22Rv1 (cell line): ENCODE measurements at regions not wholly inside any gene's neighbourhood (a gene's known extent, or its start where the extent isn't known, plus 50 kb on each side); places are given as distances from the start of the nearest gene placed in this dataset.

ENCODE experiments used
- ZFX ChIP-seq: fragments of 450-650 bp; IDR thresholded peaks from 2 replicates; pipeline ENCODE4 v1.6.1; 2017; ENCODE audit warnings: antibody characterized with exemption, borderline replicate concordance
- TF ChIP-seq, protein P1 (sequence below): fragments of 450-650 bp; IDR thresholded peaks from 2 replicates; pipeline ENCODE4 v1.5.1; 2017; ENCODE audit warnings: mild to moderate bottlenecking

DNA sequence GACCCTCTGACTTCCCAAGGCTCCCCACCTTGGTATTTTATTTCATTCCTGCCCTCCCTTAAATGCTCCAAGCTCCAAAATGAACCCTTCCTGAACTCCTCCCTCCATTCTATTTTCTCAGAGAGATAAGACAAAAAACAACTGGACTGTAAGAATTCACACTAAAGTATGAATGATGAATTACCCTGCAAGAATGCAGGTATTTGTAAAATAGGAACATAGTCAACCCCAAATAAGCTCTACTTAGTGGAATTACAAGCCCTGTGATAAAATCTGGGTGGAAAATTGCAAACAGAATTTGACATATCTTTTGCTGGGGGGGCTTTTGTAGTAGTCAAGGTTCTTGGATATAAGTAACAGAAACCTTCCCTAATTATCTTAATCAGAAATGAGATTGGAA is 67.8 kb upstream of the GJA8 start:
- TF ChIP-seq, protein P1, sequence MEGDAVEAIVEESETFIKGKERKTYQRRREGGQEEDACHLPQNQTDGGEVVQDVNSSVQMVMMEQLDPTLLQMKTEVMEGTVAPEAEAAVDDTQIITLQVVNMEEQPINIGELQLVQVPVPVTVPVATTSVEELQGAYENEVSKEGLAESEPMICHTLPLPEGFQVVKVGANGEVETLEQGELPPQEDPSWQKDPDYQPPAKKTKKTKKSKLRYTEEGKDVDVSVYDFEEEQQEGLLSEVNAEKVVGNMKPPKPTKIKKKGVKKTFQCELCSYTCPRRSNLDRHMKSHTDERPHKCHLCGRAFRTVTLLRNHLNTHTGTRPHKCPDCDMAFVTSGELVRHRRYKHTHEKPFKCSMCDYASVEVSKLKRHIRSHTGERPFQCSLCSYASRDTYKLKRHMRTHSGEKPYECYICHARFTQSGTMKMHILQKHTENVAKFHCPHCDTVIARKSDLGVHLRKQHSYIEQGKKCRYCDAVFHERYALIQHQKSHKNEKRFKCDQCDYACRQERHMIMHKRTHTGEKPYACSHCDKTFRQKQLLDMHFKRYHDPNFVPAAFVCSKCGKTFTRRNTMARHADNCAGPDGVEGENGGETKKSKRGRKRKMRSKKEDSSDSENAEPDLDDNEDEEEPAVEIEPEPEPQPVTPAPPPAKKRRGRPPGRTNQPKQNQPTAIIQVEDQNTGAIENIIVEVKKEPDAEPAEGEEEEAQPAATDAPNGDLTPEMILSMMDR, result no peak
- no peak for TF ChIP-seq ZFX
